ENCODE measurements at regions not wholly inside any gene's neighbourhood (a gene's known extent, or its start where the extent isn't known, plus 50 kb on each side); places are given as distances from the start of the nearest gene placed in this dataset.
"Not testable (repeated sequence)": the region's sequence is repeated elsewhere in the genome, so short reads cannot be mapped to it uniquely, and the experiment has no call there.

DNA sequence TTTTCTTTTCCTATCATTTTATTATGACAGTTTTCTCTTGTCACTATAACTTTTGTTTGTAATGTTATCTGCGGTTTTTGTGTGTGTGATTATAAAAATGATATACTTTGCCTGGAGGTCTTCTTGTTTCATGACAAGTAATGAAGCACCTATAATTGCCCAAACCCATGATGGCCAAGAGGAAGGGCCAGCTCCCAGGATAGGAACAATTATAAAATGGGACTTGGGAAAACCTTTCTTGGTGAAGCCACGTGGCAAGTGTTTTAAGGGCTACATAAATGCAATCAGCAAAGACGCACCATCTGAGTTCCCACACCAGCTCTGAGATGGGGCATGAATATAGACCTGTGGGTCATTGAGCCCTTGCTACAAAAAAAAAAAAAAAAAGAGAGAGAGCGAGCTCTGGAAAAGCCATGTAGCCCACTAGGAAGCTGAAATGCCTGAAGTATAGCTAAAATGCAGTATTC lies 462.6 kb upstream of the RUNX1 start:
- no peak for DNase-seq

DNA sequence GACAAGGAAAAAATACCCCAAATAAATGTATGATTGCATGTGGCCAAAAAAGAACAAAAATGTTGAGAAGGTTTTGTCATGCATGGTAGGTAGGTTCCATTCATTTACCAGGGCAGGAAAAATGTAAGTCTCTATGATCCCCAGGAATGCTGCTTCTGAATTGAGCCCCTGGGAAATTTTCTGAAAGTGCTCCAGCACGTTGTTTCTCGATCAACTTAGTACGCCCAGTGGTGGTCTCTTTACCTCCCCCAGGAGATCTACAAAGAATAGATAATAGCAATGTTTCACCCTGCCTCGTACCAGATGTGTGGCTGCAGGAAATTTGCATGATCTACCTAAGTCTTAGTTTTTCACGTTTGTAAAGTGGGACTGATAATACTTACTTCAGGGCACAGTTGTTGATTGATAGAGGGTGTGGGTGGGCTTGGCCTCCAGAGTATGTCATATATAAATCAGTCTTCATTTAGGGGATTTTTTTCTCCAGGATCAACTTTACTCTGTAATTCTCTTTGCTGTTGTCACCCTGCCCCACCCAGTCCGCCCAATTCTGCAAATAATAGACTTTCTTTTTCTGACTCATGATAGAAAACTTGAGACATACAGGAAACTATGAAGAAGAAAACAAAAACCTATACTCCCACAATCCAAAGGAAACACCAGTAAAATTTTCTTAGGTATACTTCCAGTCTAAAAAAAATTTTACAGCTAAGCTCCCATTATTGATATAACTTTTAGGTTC lies 462.0 kb upstream of the RUNX1 start:
- no peak for DNase-seq

DNA sequence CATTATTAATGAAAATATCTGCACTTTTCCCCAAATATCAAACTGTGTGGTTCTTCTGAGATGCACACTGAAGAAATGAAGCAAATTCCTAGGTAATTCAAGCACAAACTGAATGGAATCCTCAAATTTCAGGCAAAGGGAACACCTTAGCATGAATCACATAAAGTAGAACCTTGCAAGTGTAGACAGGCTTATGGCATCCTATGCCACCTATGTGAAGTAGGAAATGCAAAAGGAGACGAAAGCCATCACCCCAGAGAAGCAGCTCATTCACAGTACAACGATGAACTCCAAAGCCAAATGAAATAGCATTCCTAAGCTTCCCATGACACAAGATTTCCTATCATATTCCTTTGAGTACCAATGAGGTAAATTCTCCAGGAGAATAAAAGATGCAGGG lies 461.2 kb upstream of the RUNX1 start:
- no peak for DNase-seq

DNA sequence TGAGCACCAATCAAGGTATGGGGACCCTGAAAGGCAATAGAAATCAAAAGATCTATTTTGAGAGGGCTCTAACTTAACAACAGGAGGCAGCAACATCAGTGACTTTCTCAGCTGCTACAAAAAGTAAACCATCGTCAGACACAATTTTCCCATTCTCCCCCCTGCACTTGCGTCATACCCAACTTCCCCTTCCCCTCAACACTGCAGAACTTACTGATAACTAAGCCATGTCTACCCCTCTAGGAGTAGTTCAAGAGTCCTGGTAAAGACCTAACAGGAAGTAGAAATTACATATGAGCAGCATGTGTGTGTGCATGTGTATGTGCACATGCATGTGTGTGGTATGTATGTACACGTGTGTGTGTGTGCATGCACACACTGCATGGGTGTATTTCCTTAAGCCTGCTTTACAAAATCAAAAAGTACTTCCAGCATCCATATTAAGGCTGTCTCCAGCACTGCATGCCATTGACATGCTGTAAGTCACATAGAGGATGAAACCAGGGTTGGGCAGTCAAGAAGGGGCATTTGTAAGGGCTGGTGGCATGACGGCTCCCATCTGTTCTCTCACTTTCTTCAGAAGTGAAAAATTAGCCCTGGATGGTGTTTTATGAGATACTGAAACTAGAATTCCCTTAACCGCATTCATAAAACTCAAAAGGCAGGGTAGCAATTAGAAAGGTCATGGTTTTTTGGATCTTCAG lies 460.1 kb upstream of the RUNX1 start:
- no peak for DNase-seq

DNA sequence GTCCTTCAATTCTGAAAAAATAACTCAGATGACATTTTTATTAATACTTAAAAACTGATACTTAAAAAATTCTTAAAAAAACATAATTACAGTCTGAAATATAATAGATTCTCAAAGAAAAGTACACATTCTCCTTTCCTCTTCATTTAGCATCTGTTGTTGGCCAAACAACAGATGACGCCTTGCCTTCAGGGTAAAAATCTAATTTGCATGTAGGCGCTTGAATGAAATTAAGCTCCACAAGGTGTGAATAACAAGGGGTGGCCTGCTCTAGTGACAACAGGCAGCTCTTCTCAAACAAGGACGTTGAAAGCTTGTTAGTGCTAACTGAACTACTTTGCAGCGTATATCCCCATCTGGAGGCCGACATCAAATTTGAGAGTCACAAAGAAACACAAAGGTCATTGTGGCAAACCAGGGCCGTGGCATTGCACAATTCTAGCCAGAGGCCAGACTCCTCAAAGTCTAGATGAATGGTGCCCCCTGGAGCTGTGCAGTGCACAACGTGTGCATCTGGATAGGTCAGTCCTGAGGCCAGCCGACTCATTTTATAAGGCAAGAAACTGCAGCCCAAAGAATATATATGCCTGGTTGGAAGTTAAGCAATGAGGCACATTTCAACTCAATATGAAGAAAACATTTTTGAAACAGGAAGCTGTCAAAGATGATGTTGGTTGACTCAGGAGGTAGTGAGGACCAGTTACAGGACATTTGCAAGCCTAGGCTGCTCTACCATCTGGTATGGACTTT lies 459.2 kb upstream of the RUNX1 start:
- no peak for DNase-seq

DNA sequence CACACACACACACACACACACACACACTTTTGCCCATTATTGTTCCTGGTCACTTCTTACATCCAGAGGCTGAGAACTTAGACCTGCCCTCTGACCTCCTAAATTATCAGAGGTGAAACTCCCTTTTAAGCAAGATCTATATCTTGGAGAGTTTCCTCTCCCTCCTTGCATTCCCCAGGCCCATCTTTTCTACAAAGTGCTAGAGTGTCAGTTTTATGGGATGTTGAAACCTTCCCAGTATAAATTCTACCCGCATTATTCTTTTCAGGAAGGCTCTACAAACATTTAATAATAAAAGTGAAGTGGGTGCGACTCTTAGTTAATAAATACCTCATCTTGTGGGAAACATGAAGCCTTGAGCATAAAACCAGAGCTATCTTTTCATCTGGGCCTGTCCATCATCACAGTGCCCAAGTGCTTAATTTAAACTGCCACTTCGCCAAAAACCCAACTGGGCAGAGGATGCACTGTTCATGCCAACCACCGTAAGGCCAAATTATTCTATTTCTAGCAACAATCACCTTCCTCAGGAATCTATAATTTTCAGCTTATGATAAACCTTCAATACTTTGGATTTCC lies 458.2 kb upstream of the RUNX1 start:
- DNase-seq: no peak

DNA sequence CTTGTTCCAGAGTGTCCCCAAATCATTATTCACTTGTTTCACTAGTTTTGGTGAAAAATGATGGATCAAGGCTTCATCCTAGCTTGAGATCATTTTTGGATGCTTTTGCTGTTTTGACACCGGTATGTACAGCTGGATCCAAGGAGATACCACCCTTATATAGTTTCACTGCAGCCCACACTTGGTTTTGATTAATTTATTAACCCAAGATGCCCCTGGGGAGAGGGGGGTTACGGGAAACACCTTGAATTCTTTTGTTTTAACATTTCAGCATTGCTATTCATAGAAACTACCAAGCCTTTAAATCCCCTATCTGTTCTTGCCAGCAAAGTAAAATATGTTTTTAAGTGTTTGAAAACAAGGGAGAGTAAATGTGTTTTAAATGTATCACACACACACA lies 457.7 kb upstream of the RUNX1 start:
- no peak for DNase-seq

DNA sequence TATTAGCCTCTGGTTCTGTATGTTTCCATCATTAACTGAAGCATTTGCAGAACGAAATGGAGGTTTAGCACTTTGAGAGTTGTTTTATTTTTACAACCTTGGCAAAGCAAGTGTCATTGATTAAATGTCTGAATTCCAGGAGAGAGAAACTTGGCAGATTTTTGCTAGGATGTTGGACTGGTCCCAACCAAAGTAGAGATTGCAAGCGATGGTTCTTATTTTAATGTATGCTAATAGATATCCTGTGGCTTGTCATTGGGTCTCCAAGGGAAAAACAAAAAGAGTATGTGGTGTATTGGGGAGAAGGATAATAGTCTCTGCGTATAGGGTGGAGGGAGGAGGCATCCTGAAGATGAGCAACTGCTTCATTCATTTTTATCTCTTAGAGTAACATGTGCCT lies 457.2 kb upstream of the RUNX1 start:
- no peak for DNase-seq

DNA sequence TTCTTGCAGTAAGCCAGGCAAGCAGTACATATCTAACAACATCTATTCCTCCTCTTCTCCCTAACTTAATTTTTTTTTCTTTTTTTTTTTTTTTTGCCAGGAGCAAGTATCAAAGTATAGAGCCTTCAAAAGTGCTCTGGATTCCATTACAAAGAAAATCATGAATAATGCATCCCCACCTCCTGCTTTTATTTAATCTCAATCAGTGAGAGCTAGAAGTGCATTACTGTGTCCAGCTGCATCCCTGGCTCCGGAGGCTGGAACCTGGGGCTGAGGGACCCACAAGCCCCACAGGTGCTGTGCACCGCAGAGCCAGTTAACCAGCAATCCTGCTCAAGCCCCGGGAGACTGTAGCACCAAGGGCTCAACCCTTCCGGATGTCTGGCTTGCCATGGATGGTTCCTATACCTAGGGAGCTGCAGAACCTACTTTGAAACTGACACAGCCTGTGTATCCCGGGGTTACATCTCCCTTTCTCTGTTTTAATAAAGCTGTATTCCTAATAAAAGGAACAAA lies 455.9 kb upstream of the RUNX1 start:
- DNase-seq: no peak

DNA sequence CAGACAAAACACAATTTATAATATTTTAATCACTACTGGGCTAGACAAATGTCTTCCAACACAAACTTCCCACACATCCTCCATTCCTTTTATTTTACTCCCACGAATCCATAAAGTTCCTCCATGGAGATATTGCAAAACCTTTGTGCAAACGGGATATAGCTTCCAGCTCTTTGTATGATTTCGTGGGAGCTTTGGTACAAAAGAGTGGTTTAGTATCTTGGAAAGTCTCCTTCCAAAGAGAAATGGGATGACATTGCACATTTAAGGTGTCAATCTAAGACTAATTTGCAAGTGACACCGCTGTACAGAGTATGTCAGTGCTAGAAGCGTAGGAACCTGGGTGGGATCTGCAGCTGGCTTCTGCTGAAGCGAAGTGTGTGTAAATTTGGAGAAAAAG lies 455.2 kb upstream of the RUNX1 start:
- no peak for DNase-seq

DNA sequence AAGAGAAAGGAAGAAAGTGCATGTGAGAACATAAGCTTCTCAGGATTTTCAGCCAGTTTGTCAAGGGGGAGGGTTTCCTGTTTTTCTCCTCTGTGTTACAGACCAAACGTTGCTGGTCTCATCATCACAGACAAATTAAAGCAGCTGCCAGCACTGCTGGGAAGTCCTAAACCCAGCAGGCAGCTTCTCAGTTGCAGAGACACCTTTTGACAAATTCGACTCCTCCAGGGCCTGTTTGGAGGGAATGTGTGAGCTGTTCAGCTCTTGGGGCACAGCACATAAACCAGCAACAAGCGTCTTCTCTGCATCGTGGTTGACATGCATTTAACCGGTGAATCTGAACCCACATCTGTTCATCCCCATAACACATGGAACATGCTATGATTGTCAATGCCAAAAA lies 454.6 kb upstream of the RUNX1 start:
- DNase-seq: no peak

DNA sequence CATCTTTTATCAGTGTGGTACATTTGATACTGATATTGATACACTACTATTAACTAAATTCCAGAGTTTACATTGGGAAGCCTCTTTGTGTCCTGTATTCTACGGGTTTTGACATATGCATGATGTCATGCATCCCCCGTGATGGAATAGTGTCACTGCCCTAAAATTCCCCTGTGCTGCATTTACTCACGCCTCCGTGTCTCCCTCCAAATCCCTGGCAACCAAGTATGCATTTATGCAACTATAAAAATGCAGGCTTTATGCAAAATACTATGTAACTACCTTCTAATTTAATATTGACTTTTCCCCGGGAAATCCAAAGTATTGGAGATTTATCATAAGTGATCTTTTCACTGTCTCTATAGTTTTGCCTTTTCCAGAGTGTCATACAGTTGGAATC lies 453.7 kb upstream of the RUNX1 start:
- DNase-seq: no peak

DNA sequence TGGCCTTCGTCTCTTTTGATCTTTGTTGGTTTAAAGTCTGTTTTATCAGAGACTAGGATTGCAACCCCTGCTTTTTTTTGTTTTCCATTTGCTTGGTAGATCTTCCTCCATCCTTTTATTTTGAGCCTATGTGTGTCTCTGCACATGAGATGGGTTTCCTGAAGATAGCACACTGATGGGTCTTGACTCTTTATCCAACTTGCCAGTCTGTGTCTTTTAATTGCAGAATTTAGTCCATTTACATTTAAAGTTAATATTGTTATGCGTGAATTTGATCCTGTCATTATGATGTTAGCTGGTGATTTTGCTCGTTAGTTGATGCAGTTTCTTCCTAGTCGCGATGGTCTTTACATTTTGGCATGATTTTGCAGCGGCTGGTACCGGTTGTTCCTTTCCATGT lies 448.4 kb upstream of the RUNX1 start:
- DNase-seq: not testable (repeated sequence)

DNA sequence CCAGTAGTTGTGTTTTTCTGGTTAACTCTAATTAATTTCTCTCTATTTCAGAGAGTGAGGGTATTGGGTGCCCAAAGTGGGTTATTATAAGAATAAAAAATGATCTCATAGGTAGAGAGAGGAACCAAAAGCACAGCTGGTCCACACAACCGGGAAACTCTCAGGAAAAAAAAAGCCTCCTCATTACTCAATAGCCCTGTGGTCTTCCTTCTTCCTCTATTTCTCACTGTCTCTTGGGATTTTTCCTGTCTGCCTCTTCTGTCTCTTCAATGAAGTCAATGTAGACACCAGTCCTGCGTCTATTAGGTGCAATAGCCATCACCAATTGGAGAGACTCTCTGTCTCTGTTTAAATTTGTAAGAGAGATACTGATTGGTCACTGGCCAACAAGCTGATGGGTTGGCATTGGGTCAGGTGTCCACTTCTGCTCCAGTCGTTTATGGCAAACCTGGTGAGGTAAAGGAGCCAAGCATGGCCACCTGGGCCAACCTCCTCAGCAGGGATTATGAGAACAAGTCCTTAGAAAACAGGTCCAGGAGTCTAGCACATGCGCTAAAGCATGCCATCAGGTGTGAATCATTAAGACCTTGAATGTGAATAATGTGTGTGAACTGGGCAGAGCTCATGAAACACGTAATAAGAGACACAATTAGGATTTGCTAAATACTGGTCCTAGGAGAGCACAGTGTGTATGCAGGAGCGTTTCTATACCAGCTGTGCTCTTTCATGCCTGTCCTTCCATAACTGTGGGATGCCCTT lies 443.0 kb upstream of the RUNX1 start:
- DNase-seq: no peak

DNA sequence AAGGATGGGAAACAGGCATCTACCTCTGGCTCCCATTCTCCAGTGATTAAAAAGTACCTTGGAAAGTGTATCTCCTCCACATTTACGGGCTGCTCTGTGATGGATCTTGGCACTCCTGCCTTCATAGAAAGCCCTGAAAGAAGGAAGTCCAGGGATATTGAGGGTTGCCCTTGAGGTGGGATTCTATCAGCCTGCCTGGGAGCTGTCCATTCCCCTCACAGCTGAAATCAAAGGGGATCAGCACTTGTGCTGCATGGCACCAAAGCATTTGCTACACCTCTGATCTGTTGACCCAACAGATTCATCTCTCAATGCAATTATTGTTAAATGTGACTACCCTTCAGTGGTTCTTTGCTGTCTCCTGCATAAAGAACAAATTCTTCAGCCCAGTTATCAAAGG lies 442.0 kb upstream of the RUNX1 start:
- no peak for DNase-seq

DNA sequence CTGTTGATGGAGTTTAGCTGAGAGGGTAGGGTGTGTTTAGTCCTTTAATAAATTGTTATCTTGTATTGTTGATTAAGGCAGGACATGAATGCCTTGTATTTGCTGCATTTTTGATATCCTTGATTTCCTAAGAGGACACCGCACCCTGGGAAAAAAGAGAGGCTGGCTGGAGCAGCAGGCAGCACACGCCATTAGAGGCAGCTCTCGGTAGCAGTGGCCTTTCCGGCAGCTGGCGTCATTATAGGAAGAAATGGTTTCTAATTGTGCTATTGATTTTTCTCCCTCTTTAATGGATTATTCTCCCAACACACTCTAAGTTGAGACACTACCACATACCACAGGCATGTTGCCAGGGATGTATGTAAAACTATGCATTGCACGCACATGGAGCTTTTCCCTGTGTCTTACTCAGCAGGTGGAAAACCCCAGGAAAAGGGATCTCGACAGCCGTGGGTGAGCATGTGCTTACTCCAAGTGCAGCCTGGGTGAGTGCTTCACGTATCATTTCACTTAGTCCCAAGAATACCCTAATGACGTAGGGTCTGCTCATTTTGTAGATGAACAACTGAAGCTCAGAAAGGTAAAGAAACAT lies 440.4 kb upstream of the RUNX1 start:
- no peak for DNase-seq

DNA sequence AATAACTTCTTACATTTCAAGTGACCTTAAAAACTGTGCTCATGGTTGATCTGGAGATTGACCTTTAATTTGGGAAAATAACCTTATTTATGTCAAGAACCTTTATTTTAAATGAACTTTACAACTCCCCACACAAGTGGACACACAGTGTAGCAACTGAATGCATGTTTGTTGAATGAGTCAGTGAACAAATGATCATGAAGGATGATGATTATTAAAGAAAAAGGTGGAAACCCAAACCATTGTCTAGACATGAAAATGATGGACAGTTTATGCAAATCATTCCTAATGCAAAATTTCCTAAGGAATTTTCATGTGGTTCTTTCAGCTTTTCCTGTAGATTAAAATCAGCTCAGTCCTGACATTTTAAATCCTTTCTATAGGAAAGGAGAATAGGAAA lies 439.8 kb upstream of the RUNX1 start:
- DNase-seq: no peak

DNA sequence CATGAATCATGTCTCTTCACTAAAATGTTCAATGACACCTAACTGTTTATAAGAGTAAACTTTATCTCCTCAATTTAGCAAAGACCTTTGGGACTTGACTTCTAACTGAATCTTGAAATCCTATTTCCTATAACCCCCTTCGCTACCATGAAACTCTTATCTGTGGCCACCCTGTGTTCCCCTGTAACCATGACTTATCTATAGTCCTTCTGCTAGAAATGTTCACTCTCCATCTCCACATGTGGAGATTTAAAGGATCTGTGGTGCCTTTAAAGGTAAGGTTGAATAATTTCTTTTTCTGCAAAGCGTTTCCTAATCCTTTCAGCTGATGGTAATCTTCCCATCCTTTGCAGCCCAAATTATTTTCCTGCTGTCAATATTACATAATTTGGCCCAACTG lies 436.3 kb upstream of the RUNX1 start:
- DNase-seq: no peak

DNA sequence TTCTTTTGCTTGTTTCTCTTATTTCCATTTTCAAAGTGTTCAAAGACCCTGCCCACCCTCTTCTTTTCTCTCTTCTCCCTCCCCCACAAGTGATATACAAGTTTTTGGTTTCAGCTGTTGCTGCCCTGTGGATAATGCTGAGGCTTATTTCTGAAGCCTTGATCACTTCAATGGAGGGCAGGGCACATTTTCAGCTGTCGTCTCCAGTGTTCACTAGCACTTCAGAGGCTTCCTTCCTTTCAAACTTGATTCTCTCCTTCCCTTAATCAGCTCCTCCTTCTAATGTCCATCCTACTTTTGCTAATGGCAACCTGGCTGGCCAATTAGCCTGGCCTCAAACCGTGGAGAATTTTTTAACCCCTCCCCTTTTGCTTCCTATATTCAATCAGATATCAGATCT lies 435.7 kb upstream of the RUNX1 start:
- no peak for DNase-seq

DNA sequence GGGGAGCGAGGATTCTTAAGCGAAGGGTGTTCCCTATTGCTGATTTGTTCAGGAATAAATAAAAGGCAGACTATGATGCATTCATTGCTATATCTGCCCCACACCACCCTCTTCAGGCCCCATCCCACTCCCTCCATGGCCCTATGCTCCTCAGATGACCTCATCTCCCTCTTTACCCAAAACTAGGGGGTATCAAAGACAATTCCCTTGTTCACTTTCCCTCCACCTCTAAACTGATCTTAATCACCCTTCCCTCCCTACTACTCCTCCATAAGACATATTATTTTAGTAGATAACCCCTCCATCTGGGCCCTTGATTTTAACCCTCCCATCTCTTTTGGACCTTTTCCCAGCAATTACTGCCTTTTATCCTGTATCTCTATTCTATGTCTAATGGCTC lies 434.9 kb upstream of the RUNX1 start:
- DNase-seq: no peak

DNA sequence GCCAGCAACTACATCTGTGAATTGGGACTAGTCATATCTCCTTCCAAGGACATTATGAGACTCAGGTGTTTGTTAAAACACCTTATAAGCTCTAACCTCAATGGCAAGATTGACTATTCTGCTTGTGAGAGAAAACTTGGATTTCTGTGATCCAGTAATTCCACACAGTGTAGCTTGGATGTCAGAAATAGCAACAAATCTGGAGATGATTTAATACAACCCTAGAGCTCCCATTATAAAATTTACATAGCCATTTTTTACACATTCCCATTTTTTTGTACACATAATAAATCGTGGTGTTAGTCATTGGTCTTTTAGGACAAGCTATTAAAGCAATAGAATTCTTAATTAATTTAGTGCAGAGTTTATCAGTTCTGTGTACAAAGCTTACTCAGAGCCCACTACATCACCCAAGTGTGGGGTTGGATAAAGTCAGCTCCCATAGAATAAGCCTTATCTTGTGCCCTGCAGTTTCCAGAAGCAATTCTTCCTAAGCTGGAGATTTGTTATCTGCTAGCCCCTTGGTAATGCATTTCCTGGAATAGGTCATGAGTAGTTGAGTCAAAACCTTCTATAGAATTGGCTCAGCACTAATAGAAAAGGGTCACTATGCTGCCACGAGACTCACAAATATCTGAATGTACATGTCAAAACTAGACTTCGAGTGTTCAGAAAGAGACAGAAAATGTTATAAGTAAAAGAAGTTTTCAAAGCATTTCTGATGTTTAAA lies 434.0 kb upstream of the RUNX1 start:
- DNase-seq: no peak

DNA sequence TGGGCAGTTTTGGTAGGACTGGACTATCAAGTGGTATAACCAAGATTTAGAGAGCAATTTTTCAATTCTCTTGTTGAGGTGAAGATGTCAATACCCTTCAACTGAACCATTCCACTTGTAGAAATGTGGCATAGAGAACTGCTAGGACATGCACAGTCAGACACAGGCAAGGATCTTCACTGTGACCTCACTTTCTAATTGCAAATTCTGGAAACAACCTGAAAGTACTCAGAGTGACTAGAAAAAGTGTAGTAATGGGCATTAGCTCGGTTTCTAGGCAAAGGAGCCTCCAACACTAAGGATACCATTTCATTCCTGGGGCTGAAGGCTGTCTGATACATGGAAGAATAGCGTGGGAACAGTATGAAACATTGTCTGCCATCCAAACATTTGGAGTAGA lies 433.0 kb upstream of the RUNX1 start:
- no peak for DNase-seq
